UCSD-AML1 (cell line): ENCODE measurements at regions not wholly inside any gene's neighbourhood (a gene's known extent, or its start where the extent isn't known, plus 50 kb on each side); places are given as distances from the start of the nearest gene placed in this dataset.

ENCODE experiments used
- DNase-seq: peaks from one replicate; lab custom pipeline; 2025; ENCODE audit not compliant: unreplicated experiment; lab: John Stamatoyannopoulos, UW

- no peak for DNase-seq
Measured at GRCh38 chr2:153808679-153809078, 63.0 kb upstream of the GALNT13 start.

GRCh38 chr2:153811516-153811915, 60.2 kb upstream of the GALNT13 start:
- no peak for DNase-seq

GRCh38 chr2:153812632-153813031, 59.1 kb upstream of the GALNT13 start:
- no peak for DNase-seq

GRCh38 chr2:153818242-153818641, 53.5 kb upstream of the GALNT13 start:
- no peak for DNase-seq

GRCh38 chr2:153819074-153819473, 52.6 kb upstream of the GALNT13 start:
- DNase-seq, result no peak

GRCh38 chr2:153819501-153819900, 52.2 kb upstream of the GALNT13 start:
- DNase-seq, result no peak
